ENCODE measurements at regions not wholly inside any gene's neighbourhood (a gene's known extent, or its start where the extent isn't known, plus 50 kb on each side); places are given as distances from the start of the nearest gene placed in this dataset.

DNA sequence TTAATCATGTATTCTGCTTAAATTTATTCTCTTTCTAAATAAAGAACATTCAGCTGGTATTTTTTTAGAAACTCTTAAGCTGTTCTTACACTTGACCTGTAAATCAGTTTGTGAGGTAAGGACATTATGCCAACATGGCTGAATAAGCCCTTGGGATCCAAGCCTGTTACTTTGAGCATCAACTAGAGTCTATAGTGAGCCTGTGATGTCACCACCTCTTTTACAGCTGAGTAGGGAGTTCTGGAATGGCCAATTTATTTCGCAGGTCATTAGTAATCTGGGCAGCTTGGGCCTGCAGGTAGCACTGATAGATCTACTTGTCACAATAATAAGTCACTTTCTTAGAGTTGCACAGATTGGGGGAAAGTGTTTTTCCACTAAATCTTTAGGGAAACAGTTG lies 915.2 kb upstream of the MBL2 start:
- Histone ChIP-seq H3K23ac (ENCODE audit: insufficient read length, low read depth, low read length) (no peak overlapping the region), H3K27me3 (ENCODE audit: insufficient read depth, low read length) (no peaks in the 10 kb centered on the region), H3K14ac (ENCODE audit: insufficient read depth, low read length) (no peak overlapping the region), H3K27ac (ENCODE audit: insufficient read length, low read depth, low read length) (no peak overlapping the region), H3K4me2 (ENCODE audit: insufficient read depth, insufficient read length, low read length) (no peak overlapping the region), H4K91ac (ENCODE audit: insufficient read length, low read depth, low read length) (no peak overlapping the region), H2BK15ac (ENCODE audit: low read depth, low read length) (no peak overlapping the region), H3K79me2 (ENCODE audit: insufficient read depth, low read length) (no peaks in the 10 kb centered on the region), H3K4me1 (ENCODE audit: insufficient read depth, low read length) (no peaks in the 10 kb centered on the region), H2AK5ac (ENCODE audit: insufficient read length, low read length) (no peak overlapping the region), H4K8ac (replicated peaks; ENCODE audit: insufficient read length, low read depth, low read length) (no peak overlapping the region), H2BK12ac (ENCODE audit: insufficient read length, low read depth, low read length) (no peak overlapping the region), H3K9ac (ENCODE audit: extremely low read depth, insufficient read length, low read length) (no peak overlapping the region), H3K4ac (ENCODE audit: low read depth, low read length) (no peak overlapping the region), H2BK120ac (ENCODE audit: low read depth, low read length, poor library complexity, severe bottlenecking) (no peak overlapping the region), H3K18ac (ENCODE audit: insufficient read length, low read depth, low read length) (no peak overlapping the region), H4K5ac (ENCODE audit: insufficient read length, low read depth, low read length) (no peak overlapping the region), H2BK20ac (ENCODE audit: low read depth, low read length, poor library complexity, severe bottlenecking) (no peak overlapping the region), H3K23me2 (ENCODE audit: insufficient read length, low read depth, low read length, poor library complexity, severe bottlenecking) (no peaks in the 10 kb centered on the region), H2BK5ac (ENCODE audit: insufficient read length, low read length) (no peak overlapping the region), H2AFZ (ENCODE audit: low read length) (no peak overlapping the region), H4K20me1 (ENCODE audit: control insufficient read depth, insufficient read depth, insufficient read length) (no peaks in the 10 kb centered on the region), H3K9me3 (ENCODE audit: control insufficient read depth, low read depth, low read length) (no peaks in the 10 kb centered on the region), H3K56ac (ENCODE audit: insufficient read length, low read depth, low read length) (no peak overlapping the region), H3T11ph (ENCODE audit: low read length) (no peak overlapping the region), H3K79me1 (ENCODE audit: insufficient read depth, low read depth, low read length, poor library complexity, severe bottlenecking) (no peaks in the 10 kb centered on the region)
- Mint-ChIP-seq H3K36me3 (ENCODE audit: insufficient read depth in 1 of 3, low read depth in 3 of 3) (peaks cover 0 to 7% (median 0%) of the 10 kb centered on the region in 3 experiments; a peak in 2 of 7 replicates), H3K9me3 (no peaks in the 10 kb centered on the region; a peak in 1 of 5 replicates), H3K27ac (no peak overlapping the region), H3K4me1 (peaks cover 0 to 4% of the 10 kb centered on the region in 2 experiments; a peak in 1 of 4 replicates), H3K27me3 (ENCODE audit: low read depth) (no peaks in the 10 kb centered on the region), H3K4me3 (no peak overlapping the region)
- WGBS (ENCODE audit: extremely low coverage, insufficient read length, low lambda C conversion rate): no CpG with 5 or more reads among the region's 1 CpG
- TF ChIP-seq CTCF (conservative IDR thresholded peaks at IDR 0.05): no peak
- DNase-seq: no peak
